ENCODE measurements at regions not wholly inside any gene's neighbourhood (a gene's known extent, or its start where the extent isn't known, plus 50 kb on each side); places are given as distances from the start of the nearest gene placed in this dataset.

- ATAC-seq: peak; percentile 40 to 81 (median 62)
- intact Hi-C loops (cut with DNase I): no loop called here
- 20% methylated on average over 1 of the region's 1 CpG for WGBS (ENCODE audit: insufficient coverage, low coverage, low lambda C conversion rate, missing lambda C conversion rate)
- Histone ChIP-seq H3K4me1 (peaks cover 0 to 21% (median 0%) of the 10 kb centered on the region in 4 donors), H3K27me3 (no peaks in the 10 kb centered on the region), H3K9me3 (no peaks in the 10 kb centered on the region), H3K27ac (no peak overlapping the region), H3K4me3 (no peak overlapping the region), H3K36me3 (no peaks in the 10 kb centered on the region)
- TF ChIP-seq CTCF (IDR thresholded peaks at IDR 0.05) (no peak), POLR2A (IDR thresholded peaks at IDR 0.05) (no peak)
- DNase-seq: no peak
Measured at GRCh38 chr5:36366883-36367282, 65.2 kb upstream of the RANBP3L start.

- WGBS (ENCODE audit: insufficient coverage, low coverage, low lambda C conversion rate, missing lambda C conversion rate): 67% methylated on average over 2 of the region's 2 CpGs
- intact Hi-C loops (cut with DNase I): no loop called here
- Histone ChIP-seq H3K4me3 (no peak overlapping the region), H3K36me3 (no peaks in the 10 kb centered on the region), H3K27ac (no peak overlapping the region), H3K4me1 (peaks cover 0 to 21% (median 0%) of the 10 kb centered on the region in 4 donors), H3K27me3 (no peaks in the 10 kb centered on the region), H3K9me3 (no peaks in the 10 kb centered on the region)
- TF ChIP-seq CTCF (IDR thresholded peaks at IDR 0.05) (no peak), POLR2A (IDR thresholded peaks at IDR 0.05) (no peak)
- DNase-seq (no peak), ATAC-seq (no peak)
Measured at GRCh38 chr5:36367524-36367923, 65.8 kb upstream of the RANBP3L start.

GRCh38 chr5:36369219-36369690, 67.6 kb upstream of the RANBP3L start:
- H3K27ac ChIP-seq: no peak overlapping the region
- no peaks in the 10 kb centered on the region for H3K36me3 ChIP-seq
- 8% methylated on average over 1 of the region's 1 CpG for WGBS (ENCODE audit: insufficient coverage, low coverage, low lambda C conversion rate, missing lambda C conversion rate)
- H3K4me3 ChIP-seq: no peak overlapping the region
- H3K27me3 ChIP-seq: no peaks in the 10 kb centered on the region
- ATAC-seq (peak; percentile 15 to 59 (median 48)), DNase-seq (no peak)
- H3K4me1 ChIP-seq: peaks cover 0 to 36% (median 7%) of the 10 kb centered on the region in 4 donors
- TF ChIP-seq CTCF (IDR thresholded peaks at IDR 0.05) (no peak), POLR2A (IDR thresholded peaks at IDR 0.05) (no peak)
- no peaks in the 10 kb centered on the region for H3K9me3 ChIP-seq
- intact Hi-C loops (cut with DNase I): no loop called here

- Histone ChIP-seq H3K4me3 (no peak overlapping the region), H3K4me1 (peaks cover 0 to 38% (median 8%) of the 10 kb centered on the region in 4 donors), H3K9me3 (no peaks in the 10 kb centered on the region), H3K27ac (no peak overlapping the region), H3K27me3 (no peaks in the 10 kb centered on the region), H3K36me3 (no peaks in the 10 kb centered on the region)
- intact Hi-C loops (cut with DNase I): no loop called here
- 63% methylated on average over 2 of the region's 2 CpGs for WGBS (ENCODE audit: insufficient coverage, low coverage, low lambda C conversion rate, missing lambda C conversion rate)
- ATAC-seq: no peak
- no peak for DNase-seq
- TF ChIP-seq CTCF (IDR thresholded peaks at IDR 0.05): no peak
Measured at GRCh38 chr5:36370073-36370472, 68.4 kb upstream of the RANBP3L start.

- no peak for TF ChIP-seq CTCF (IDR thresholded peaks at IDR 0.05)
- no peak for TF ChIP-seq POLR2A (IDR thresholded peaks at IDR 0.05)
- H3K36me3 ChIP-seq: no peaks in the 10 kb centered on the region
- H3K4me3 ChIP-seq: no peak overlapping the region
- DNase-seq: no peak
- 77% methylated on average over 6 of the region's 6 CpGs for WGBS (ENCODE audit: insufficient coverage, low coverage, low lambda C conversion rate, missing lambda C conversion rate)
- H3K27me3 ChIP-seq: no peaks in the 10 kb centered on the region
- H3K4me1 ChIP-seq: peaks cover 0 to 38% (median 8%) of the 10 kb centered on the region in 4 donors
- no peak for ATAC-seq
- H3K27ac ChIP-seq: no peak overlapping the region
- intact Hi-C loops (cut with DNase I): no loop called here
- no peaks in the 10 kb centered on the region for H3K9me3 ChIP-seq
Measured at GRCh38 chr5:36371366-36371765, 69.7 kb upstream of the RANBP3L start.
